Astrocyte of the cerebellum (primary cell): ENCODE measurements at regions not wholly inside any gene's neighbourhood (a gene's known extent, or its start where the extent isn't known, plus 50 kb on each side); places are given as distances from the start of the nearest gene placed in this dataset.

Experiments used
- DNase-seq: peaks from one replicate; pipeline ENCODE4 v3.0.0-alpha.2; 2011; ENCODE audit warnings: low read depth
- H3K4me3 ChIP-seq: 2 replicates; pipeline ENCODE4 v1.5.1; 2011; ENCODE audit warnings: mild to moderate bottlenecking, low read depth, low read length, moderate library complexity
- in situ Hi-C: cut with HindIII; loops from 2 replicates; pipeline ENCODE4 v1.10.0; 2017; ENCODE audit warnings: low sequenced_read_pairs
- TF ChIP-seq, protein P1 (sequence below): IDR thresholded peaks from 2 replicates; pipeline ENCODE4 v1.5.1; 2012; ENCODE audit warnings: low read length, low read depth, moderate library complexity, mild to moderate bottlenecking; ENCODE audit errors: missing control alignments

DNA sequence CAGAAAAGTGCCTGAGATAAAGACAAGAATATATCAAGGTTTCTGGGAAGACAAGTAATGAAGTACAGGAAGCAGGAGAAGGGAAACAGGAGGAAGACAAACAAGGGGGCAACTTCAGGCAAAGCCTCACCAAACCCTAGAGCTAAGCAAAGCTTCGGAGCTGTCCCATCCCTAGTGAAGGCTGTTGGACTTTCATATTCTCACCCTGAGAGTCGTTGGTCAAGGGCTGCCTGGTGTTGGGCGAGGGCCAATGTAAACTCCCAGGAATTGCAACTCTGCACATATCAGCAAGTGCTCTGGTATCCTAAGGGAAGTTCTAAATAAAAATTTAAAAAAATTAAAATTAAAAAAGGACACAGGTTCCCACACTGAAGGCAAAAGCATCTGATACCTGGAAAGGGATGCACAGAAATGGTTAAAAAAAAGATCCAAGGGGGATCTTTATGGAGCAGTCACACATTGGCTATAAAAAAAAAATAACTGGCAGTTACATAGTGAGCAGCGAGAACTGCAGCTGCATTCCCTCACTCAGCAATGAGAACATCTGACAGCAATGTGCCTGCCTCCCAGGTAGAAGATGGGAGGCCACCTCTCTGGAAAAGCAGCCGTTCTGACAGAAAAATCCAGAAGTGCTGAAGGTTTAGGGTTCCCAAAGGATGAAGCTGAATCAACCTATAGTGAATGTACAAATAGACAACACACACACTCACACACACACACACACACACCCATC, 304.7 kb downstream of the WDR11 start:
- no peak for DNase-seq
- in situ Hi-C loops, result no loop called here
- TF ChIP-seq, protein P1, sequence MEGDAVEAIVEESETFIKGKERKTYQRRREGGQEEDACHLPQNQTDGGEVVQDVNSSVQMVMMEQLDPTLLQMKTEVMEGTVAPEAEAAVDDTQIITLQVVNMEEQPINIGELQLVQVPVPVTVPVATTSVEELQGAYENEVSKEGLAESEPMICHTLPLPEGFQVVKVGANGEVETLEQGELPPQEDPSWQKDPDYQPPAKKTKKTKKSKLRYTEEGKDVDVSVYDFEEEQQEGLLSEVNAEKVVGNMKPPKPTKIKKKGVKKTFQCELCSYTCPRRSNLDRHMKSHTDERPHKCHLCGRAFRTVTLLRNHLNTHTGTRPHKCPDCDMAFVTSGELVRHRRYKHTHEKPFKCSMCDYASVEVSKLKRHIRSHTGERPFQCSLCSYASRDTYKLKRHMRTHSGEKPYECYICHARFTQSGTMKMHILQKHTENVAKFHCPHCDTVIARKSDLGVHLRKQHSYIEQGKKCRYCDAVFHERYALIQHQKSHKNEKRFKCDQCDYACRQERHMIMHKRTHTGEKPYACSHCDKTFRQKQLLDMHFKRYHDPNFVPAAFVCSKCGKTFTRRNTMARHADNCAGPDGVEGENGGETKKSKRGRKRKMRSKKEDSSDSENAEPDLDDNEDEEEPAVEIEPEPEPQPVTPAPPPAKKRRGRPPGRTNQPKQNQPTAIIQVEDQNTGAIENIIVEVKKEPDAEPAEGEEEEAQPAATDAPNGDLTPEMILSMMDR, result no peak
- H3K4me3 ChIP-seq, result no peak overlapping the region

DNA sequence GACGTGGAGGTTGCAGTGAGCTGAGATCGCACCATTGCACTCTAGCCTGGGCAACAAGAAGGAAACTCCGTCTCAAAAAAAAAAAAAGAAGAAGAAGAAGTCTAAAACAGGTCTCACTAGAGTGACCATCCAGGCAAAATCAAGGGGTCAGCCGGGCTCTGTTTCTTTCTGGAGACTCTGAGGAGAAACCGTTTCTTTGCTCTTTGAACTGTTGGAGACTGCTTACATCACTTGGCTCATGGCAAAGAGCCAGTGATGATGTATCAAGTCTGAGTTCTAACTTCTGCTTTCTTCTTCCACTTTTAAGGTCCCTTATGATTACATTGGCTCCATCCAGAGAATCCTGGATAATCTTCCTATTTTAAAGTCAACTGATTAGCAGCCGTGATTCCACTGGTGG, 306.8 kb downstream of the WDR11 start:
- TF ChIP-seq, protein P1, result no peak
- in situ Hi-C loops, result no loop called here
- H3K4me3 ChIP-seq, result no peak overlapping the region
- no peak for DNase-seq

GRCh38 chr10:121158988-121159579, 307.9 kb downstream of the WDR11 start:
- no peak overlapping the region for H3K4me3 ChIP-seq
- no peak for DNase-seq
- in situ Hi-C loops, result no loop called here
- TF ChIP-seq, protein P1, result no peak

DNA sequence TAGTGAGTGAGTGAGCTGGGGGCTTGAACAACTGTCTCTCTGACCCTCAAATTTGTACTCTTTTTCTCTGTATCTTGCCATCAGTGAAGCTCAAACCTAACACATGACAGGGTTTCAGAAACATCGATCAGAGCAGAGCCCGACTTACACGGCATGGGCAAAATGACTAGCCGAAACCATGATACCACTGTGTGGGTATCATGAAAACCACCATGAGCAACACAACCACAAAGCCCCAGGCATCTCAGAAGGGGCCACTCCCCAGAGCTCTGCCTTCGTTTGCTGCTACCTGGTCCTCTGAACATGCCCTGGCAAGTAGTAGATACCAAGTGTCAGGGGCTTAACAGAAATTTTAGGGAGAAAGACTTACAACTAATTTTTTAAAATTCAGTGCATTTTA, 308.5 kb downstream of the WDR11 start:
- TF ChIP-seq, protein P1, result no peak
- in situ Hi-C loops, result no loop called here
- no peak for DNase-seq
- H3K4me3 ChIP-seq, result no peak overlapping the region

- in situ Hi-C loops, result no loop called here
- TF ChIP-seq, protein P1, result no peak
- H3K4me3 ChIP-seq, result no peak overlapping the region
- DNase-seq, result peak; percentile 68
Measured at GRCh38 chr10:121165276-121165675, 314.1 kb downstream of the WDR11 start.

DNA sequence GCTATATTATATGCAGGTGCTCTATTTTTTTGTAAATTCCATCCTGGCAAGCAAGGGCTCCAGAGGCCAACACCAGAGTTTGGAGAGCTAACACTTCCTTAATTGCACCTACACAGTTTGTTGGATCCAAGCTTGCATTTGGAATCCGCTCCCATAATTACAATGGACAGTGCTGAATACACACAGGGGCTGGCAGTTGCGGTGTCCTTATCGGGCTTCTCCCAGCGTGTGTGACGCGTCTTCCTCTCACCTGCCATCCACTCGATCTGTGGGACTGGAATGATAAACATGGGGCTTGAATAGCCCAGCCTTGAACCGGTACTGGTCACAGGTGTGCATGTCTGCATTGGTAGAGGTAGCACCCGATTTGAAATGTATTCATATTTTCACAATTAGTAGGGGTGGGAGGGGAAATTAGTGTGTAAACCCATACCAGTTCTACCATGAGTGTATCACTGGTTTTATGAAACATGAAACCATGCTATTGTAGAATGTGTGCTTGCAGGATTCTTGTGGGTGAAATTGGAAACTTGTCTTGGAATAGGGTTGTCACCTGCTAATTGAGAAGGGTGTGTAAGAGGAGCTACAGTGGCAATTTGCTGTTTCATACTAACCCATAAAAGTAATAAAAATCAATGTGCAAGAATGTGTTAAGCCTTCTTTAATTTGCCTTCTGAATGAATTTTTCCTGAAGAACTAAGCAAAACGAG, 316.5 kb downstream of the WDR11 start:
- no peak for DNase-seq
- H3K4me3 ChIP-seq, result no peak overlapping the region
- TF ChIP-seq, protein P1, result no peak
- in situ Hi-C loops, result no loop called here
